Activated CD4-positive, alpha-beta T cell treated with anti-CD3 and anti-CD28 coated beads, Interleukin-2, amount 10 ng/mL, durations not matched to agents 24 days and 14 days (primary cell): ENCODE measurements at regions not wholly inside any gene's neighbourhood (a gene's known extent, or its start where the extent isn't known, plus 50 kb on each side); places are given as distances from the start of the nearest gene placed in this dataset.

ENCODE experiments used
- DNase-seq: peaks from one replicate; pipeline ENCODE4 v3.0.0; 2022
- H3K27ac Mint-ChIP-seq: one replicate; pipeline ENCODE4 v1.8.0; 2022; ENCODE audit warnings: mild to moderate bottlenecking, mixed read lengths
- H3K27me3 Mint-ChIP-seq: one replicate; pipeline ENCODE4 v1.8.0; 2022; ENCODE audit warnings: mixed read lengths
- H3K36me3 Mint-ChIP-seq: one replicate; pipeline ENCODE4 v1.8.0; 2022; ENCODE audit warnings: low read depth, mild to moderate bottlenecking, mixed read lengths
- H3K4me1 Mint-ChIP-seq: one replicate; pipeline ENCODE4 v1.8.0; 2021; ENCODE audit warnings: mixed read lengths
- H3K4me3 Mint-ChIP-seq: one replicate; pipeline ENCODE4 v1.8.0; 2022; ENCODE audit warnings: mild to moderate bottlenecking, moderate library complexity, mixed read lengths
- H3K9me3 Mint-ChIP-seq: one replicate; pipeline ENCODE4 v1.8.0; 2021; ENCODE audit warnings: mixed read lengths
- intact Hi-C: fragments of 100-400 bp; cut with micrococcal nuclease; formaldehyde crosslinking; loops from one replicate; pipeline ENCODE4 v1.15.1; 2023

DNA sequence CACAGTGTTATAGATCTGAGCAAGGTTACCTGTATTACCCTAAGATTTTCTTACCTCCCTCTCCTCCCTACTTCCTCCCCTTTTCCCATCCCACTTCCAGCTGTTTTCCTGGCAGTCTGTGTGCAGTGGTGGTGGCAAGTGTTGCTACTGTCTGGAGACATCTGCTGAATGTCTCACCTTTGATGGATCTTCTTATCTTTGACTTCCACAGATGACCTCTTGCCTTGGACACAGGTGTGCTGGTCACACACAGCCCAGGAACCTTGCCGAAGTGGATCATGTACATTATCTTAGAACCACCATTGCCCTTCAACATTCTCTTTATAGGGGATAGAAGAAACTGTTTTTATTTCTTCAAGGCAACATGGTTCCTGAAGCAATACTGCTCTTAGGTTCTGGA lies 245.1 kb downstream of the UTP18 start:
- H3K27me3 Mint-ChIP-seq, result peaks cover 3% of the 10 kb centered on the region
- intact Hi-C loops, result no loop called here
- H3K36me3 Mint-ChIP-seq, result no peaks in the 10 kb centered on the region
- no peaks in the 10 kb centered on the region for H3K4me1 Mint-ChIP-seq
- no peak for DNase-seq
- H3K9me3 Mint-ChIP-seq, result no peaks in the 10 kb centered on the region
- H3K4me3 Mint-ChIP-seq, result no peak overlapping the region
- H3K27ac Mint-ChIP-seq, result no peak overlapping the region

DNA sequence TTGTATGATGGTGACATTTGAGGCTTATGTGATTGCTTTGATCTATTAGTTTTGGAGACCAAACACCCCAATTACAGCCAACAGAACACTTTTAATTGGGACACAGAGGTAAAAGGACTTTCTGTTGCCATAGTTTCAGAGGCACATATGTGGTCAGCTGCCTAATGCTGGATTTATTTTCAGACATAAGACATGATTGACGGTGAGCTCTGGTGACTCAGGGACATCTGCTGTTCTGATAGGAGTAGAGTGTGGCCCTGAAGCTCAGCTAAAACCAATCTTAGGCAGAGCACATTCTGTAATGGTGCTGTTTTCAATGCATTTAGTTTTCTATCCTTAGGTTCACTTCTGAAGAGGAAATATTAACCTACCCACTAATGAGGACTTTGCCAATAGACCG lies 247.1 kb downstream of the UTP18 start:
- H3K4me3 Mint-ChIP-seq, result no peak overlapping the region
- H3K4me1 Mint-ChIP-seq, result no peaks in the 10 kb centered on the region
- no peak for DNase-seq
- intact Hi-C loops, result no loop called here
- no peaks in the 10 kb centered on the region for H3K9me3 Mint-ChIP-seq
- H3K27me3 Mint-ChIP-seq, result peaks cover 3% of the 10 kb centered on the region
- H3K27ac Mint-ChIP-seq, result no peak overlapping the region
- no peaks in the 10 kb centered on the region for H3K36me3 Mint-ChIP-seq

DNA sequence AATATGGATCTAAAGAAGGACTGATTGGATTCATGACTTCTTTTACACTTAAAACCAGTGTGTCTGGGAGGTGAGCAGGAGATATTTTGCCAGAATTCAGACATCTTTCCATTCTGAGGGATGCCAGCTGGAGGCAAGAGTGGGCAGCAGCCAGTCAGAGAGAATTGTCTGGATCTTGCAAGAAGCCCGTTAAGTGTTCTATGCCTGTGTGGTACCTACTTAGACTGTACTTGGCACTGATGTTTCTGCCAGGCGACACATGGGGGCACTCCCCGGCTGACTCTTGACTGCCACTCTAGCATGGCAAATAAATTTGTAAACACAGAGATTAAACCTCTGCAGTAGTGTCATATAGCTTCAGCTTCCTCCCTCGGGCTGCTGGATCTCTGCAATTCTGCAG lies 247.7 kb downstream of the UTP18 start:
- H3K27ac Mint-ChIP-seq, result no peak overlapping the region
- DNase-seq, result no peak
- H3K27me3 Mint-ChIP-seq, result peaks cover 3% of the 10 kb centered on the region
- H3K4me3 Mint-ChIP-seq, result no peak overlapping the region
- no peaks in the 10 kb centered on the region for H3K36me3 Mint-ChIP-seq
- intact Hi-C loops, result no loop called here
- no peaks in the 10 kb centered on the region for H3K4me1 Mint-ChIP-seq
- no peaks in the 10 kb centered on the region for H3K9me3 Mint-ChIP-seq

DNA sequence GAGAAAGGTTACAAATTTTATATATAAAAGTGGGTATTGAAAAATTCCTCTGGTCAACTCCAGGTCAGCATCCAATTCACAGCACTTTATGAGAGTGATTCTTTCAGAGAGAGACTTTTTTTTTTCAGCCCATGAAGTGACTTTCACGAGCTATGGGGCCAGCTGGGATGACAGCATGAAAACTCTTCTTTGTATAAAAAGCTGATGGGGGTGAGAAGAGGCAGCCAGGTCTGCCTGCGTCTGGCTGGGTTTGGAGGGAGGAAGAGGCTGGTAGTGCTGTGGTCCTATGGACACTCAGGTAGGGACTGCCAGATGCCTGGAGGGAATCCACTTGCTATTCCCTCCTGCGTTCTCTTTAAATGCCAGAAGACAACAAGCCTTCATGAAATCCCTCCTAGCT lies 250.6 kb downstream of the UTP18 start:
- H3K27me3 Mint-ChIP-seq, result no peaks in the 10 kb centered on the region
- no peak overlapping the region for H3K4me3 Mint-ChIP-seq
- no peak overlapping the region for H3K27ac Mint-ChIP-seq
- no peak for DNase-seq
- H3K4me1 Mint-ChIP-seq, result no peaks in the 10 kb centered on the region
- no peaks in the 10 kb centered on the region for H3K36me3 Mint-ChIP-seq
- intact Hi-C loops, result no loop called here
- H3K9me3 Mint-ChIP-seq, result no peaks in the 10 kb centered on the region

DNA sequence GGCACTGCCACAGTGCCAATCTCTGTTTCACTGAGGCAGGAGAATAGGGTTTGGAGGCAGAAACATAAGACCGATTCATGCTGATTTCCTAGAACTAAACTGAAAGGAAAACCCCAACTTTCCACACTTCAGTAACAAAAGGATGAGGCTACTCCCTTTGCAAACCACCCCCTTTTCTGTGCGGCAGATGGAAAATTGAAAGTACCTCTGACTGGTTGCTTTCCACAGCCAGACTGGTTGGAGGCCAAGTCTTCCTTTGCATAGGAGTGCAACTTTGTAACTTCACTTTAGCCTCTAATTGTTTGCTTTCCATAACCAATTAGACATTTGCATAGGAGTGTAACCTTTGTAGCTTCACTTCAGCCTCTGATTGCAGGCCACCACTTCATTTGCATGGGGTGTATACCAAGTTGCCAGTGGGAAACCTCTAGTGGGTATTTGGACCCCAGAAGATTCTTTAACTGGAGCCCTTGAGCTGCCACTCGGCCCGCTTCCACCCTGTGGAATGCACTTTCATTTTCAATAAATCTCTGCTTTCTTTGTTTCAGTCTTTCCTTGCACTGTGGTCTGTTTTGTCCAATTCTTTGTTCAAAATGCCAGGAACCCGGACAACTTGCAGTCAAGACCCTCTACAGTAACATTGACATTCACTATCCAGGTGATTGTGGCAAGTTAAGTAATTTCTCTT lies 252.0 kb downstream of the UTP18 start:
- no peaks in the 10 kb centered on the region for H3K9me3 Mint-ChIP-seq
- H3K4me1 Mint-ChIP-seq, result no peaks in the 10 kb centered on the region
- no peak overlapping the region for H3K27ac Mint-ChIP-seq
- H3K36me3 Mint-ChIP-seq, result no peaks in the 10 kb centered on the region
- no peak for DNase-seq
- H3K4me3 Mint-ChIP-seq, result no peak overlapping the region
- H3K27me3 Mint-ChIP-seq, result peaks cover 4% of the 10 kb centered on the region
- intact Hi-C loops, result no loop called here

DNA sequence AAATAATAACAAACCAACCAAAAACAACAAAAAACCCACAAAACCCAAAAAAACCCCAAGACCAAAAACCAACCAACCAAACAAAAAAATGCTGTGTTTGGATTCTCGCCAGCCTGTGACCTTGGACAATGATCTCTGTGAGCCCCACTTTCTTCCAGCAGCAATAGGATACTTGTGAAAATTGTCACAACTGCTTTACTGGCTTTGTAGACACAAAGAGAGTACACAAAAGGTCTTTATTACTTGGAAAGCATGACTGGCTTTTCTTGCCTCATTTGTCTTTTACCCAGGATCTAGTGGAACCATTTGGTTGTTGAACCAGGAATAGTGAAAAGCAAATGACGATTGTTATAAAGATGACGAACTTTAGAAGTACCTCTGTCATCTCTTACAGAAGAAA lies 256.6 kb downstream of the UTP18 start:
- no peaks in the 10 kb centered on the region for H3K4me1 Mint-ChIP-seq
- H3K36me3 Mint-ChIP-seq, result no peaks in the 10 kb centered on the region
- H3K9me3 Mint-ChIP-seq, result no peaks in the 10 kb centered on the region
- H3K4me3 Mint-ChIP-seq, result no peak overlapping the region
- intact Hi-C loops, result no loop called here
- no peak overlapping the region for H3K27ac Mint-ChIP-seq
- H3K27me3 Mint-ChIP-seq, result peaks cover 4% of the 10 kb centered on the region
- DNase-seq, result no peak

DNA sequence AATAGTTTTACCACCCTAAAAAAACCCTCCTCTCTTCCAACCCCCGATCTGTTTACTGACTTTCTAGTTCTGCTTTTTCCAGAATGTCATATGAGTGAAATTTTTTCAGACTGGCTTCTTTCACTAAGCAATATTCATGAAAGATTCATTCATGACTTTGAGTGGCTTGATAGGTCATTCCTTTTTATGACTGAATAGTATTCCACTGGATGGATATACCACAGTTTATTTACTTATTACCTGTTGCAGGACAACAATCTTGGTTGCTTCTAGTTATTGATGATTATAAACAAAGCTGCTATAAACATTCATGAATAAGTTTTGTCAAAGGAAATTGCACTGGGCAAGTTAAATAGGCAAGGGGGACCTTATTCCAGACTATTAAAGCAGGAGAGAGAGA lies 264.2 kb downstream of the UTP18 start:
- intact Hi-C loops, result no loop called here
- H3K36me3 Mint-ChIP-seq, result no peaks in the 10 kb centered on the region
- H3K4me3 Mint-ChIP-seq, result no peak overlapping the region
- no peak overlapping the region for H3K27ac Mint-ChIP-seq
- peaks cover 12% of the 10 kb centered on the region for H3K27me3 Mint-ChIP-seq
- DNase-seq, result no peak
- H3K4me1 Mint-ChIP-seq, result no peaks in the 10 kb centered on the region
- H3K9me3 Mint-ChIP-seq, result no peaks in the 10 kb centered on the region

DNA sequence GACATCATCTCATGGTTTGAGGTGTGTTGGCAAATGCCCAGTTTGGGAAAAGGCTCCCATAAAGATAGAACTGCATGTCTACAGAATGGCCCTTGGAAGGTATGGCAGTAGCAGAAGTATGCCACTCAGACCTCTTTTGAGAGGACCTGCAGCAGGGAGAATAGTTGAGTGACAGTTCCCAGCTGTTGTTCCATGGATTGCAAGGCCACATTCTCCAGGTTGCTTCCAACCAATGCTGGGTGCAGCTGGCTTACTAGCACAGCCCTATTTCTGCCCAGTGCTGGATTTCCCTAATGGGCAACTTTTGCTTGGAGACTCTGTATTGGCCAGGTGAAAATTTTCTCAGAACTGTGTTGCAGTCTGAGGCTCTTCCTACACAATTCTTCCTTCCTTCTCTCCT lies 266.2 kb downstream of the UTP18 start:
- Mint-ChIP-seq H3K4me3 (no peak overlapping the region), H3K27ac (no peak overlapping the region), H3K27me3 (peaks cover 14% of the 10 kb centered on the region), H3K4me1 (no peaks in the 10 kb centered on the region), H3K36me3 (no peaks in the 10 kb centered on the region), H3K9me3 (no peaks in the 10 kb centered on the region)
- intact Hi-C loops, result no loop called here
- no peak for DNase-seq

DNA sequence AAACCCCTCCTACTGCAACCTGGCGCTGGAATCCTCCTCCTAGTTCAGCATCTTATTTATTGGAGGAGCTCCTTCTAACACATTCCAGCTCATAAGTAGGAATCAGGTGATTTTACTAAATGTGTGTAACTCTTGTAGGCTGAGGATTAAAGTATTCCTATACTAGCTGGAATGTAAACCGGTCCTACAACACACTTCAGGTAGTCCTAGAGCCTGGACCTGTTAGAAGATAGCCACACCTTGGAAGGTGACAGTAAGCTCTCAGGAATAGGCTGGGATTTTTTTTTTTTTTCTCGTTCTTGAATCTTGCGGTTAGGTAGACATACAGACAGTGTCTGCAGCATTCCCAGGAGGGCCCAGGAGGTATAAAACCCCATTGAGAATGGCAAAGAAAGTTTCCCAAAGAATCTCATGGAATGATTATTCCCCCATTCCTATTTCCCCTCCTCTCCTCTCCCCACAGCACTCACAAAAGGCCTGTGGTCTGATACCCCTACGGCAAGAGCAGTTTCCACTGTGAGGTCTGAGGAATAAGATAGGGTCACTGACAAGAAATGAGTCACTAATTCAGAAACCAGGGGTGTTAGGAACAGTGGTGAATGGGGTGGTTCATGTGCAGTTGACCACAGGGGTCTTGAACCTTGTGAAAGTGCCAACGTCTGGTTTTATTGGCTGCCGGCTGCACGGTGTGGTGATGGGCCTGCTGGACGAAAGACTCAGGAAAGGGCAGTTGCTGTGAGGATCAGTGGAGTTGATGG lies 267.1 kb downstream of the UTP18 start:
- DNase-seq, result no peak
- Mint-ChIP-seq H3K27ac (no peak overlapping the region), H3K4me1 (no peaks in the 10 kb centered on the region), H3K9me3 (no peaks in the 10 kb centered on the region), H3K27me3 (peaks cover 14% of the 10 kb centered on the region), H3K36me3 (no peaks in the 10 kb centered on the region), H3K4me3 (no peak overlapping the region)
- intact Hi-C loops, result no loop called here

DNA sequence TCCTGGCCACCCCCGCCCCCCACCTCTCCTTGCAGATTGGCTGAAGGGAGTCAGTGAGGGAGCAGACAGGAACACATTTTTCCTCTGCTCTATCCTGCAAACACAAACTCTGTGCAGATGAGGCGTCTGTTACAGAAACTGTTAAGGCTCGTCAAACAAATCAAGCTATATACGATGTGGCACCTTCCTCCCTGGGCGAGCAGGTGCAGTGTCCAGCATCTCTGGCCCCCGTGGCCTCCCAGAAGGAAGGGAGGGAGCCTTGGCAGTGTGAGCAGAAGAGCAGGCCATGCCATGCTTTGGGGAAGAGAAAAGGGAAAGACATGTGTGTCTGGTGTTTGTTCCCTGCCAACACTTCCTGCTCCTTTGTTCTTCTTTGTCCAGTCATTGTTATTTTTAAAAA lies 267.8 kb downstream of the UTP18 start:
- Mint-ChIP-seq H3K4me3 (no peak overlapping the region), H3K4me1 (no peaks in the 10 kb centered on the region), H3K36me3 (no peaks in the 10 kb centered on the region), H3K27ac (no peak overlapping the region), H3K9me3 (no peaks in the 10 kb centered on the region), H3K27me3 (peaks cover 14% of the 10 kb centered on the region)
- no peak for DNase-seq
- intact Hi-C loops, result no loop called here

DNA sequence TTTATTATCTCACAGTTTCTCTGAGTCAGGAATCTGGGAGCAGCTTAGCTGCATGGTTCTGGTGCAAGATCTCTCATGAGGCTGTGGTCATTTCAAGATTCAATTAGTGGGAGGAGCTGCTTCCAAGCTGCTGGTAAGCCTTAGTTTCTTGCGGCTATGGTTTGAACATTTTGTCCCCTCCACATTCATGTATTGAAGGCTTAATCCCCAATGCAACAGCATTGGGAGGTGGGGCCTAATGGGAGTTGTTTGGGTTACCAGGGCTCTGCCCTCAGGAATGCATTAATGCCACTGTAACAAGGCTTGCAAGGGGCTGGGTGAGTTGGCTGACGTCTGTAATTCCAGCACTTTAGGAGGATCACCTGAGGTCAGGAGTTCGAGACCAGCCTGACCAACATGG lies 272.9 kb downstream of the UTP18 start:
- no peak for DNase-seq
- H3K36me3 Mint-ChIP-seq, result no peaks in the 10 kb centered on the region
- peaks cover 4% of the 10 kb centered on the region for H3K27me3 Mint-ChIP-seq
- H3K9me3 Mint-ChIP-seq, result no peaks in the 10 kb centered on the region
- H3K4me1 Mint-ChIP-seq, result no peaks in the 10 kb centered on the region
- intact Hi-C loops, result no loop called here
- no peak overlapping the region for H3K4me3 Mint-ChIP-seq
- no peak overlapping the region for H3K27ac Mint-ChIP-seq

DNA sequence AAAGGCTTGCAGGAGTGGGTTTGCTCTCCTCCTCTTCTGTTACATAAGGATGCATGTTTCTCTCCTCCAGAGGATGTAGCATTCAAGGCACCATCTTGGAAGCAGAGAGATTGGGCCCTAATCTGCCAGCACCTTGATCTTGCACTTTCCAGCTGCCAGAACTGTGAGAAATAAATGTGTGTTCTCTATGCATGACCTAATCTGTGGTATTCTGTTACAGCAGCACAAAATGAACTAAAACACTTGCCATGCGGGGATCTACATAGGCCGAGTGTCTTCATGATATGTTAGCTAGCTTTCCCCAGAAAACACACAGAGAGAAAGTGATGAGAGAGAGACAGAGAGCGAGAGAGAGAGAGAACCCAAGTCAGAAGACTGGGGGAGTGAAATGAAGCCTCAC lies 273.5 kb downstream of the UTP18 start:
- H3K4me3 Mint-ChIP-seq, result no peak overlapping the region
- H3K36me3 Mint-ChIP-seq, result no peaks in the 10 kb centered on the region
- no peaks in the 10 kb centered on the region for H3K4me1 Mint-ChIP-seq
- H3K27ac Mint-ChIP-seq, result no peak overlapping the region
- no peaks in the 10 kb centered on the region for H3K9me3 Mint-ChIP-seq
- intact Hi-C loops, result no loop called here
- DNase-seq, result no peak
- H3K27me3 Mint-ChIP-seq, result peaks cover 4% of the 10 kb centered on the region

DNA sequence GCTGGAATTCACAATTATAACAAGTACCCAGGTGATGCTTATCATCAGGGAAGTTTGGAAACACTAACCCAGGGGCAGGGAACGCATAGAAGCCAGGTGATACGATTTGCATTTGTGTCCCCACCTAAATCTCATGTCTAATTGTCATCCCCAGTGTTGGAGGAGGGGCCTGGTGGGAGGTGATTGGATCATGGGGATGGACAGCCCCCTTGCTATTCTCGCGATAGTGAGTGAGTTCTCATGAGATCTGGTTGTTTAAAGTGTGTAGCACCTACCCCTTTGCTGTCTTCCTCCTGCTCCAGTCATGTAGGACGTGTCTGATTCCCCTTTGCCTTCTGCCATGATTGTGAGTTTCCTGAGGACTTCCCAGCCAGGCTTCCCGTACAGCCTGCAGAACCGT lies 276.3 kb downstream of the UTP18 start:
- Mint-ChIP-seq H3K36me3 (no peaks in the 10 kb centered on the region), H3K27me3 (no peaks in the 10 kb centered on the region), H3K4me1 (peaks cover 6% of the 10 kb centered on the region), H3K4me3 (no peak overlapping the region), H3K9me3 (no peaks in the 10 kb centered on the region), H3K27ac (no peak overlapping the region)
- intact Hi-C loops, result loop anchor here (1.0 kb wide), 1 partner anchor 165 kb away; no protein-coding TSS in a partner anchor
- DNase-seq, result no peak

DNA sequence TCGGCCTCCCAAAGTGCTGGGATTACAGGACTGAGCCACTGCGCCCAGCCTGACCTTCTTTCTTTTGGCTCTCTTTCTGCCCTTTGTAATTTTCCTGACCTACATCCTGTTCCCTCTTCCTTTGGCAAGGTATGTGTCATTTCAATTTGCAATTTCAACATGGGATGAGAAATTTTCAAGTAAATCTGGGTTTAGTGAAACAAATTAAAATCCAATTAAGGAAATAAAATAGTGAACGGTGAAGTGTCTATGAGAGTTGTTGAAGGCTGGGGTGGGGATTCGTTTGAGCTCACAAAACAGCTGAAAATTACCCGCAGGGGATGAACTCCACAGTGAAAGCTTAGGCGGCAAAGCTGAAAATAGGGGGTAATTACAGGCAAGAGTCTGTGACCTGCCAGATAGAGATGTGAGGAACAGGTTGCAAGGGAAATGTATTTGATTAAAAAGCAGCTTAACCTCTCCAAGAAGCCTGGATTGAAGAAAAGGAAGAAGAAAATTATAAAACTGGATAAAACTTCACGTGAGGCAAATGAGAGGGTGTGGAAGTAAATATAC lies 277.7 kb downstream of the UTP18 start:
- Mint-ChIP-seq H3K27ac (no peak overlapping the region), H3K27me3 (no peaks in the 10 kb centered on the region), H3K4me1 (peaks cover 6% of the 10 kb centered on the region), H3K36me3 (no peaks in the 10 kb centered on the region), H3K9me3 (no peaks in the 10 kb centered on the region), H3K4me3 (no peak overlapping the region)
- intact Hi-C loops, result no loop called here
- DNase-seq, result no peak
